ENCODE measurements at regions not wholly inside any gene's neighbourhood (a gene's known extent, or its start where the extent isn't known, plus 50 kb on each side); places are given as distances from the start of the nearest gene placed in this dataset.

DNA sequence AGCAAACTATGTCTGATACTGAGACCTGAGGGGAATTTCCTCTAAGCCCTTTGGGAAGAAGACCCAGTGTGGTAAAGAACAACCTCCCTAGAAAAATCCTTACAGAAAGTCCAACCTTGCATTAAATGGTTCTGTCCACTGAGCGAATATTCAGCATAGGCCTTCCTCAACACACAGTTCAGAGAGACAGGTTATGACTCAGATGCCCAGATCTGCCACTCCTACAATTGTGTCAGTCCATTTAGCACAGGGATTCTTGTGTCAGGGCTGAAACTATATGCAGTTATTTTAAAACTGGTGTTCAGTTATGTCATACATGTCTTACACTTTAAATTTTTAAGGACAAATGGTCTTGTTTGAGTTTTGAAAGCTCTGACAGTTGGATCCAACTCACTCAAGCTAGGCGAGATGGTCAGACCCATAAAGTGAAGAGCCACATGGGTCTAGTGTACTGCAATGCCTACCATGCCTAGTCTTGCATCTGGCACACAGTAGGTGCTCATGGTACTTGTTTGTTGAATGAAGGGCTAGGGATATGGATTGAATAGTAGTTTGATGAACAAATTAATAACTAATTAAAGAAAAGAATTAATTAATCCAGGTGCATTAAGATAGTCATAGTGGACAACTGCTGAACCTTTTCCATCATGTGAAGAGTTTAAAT is 207.5 kb upstream of the PWP1 start:
- DNase-seq: no peak

DNA sequence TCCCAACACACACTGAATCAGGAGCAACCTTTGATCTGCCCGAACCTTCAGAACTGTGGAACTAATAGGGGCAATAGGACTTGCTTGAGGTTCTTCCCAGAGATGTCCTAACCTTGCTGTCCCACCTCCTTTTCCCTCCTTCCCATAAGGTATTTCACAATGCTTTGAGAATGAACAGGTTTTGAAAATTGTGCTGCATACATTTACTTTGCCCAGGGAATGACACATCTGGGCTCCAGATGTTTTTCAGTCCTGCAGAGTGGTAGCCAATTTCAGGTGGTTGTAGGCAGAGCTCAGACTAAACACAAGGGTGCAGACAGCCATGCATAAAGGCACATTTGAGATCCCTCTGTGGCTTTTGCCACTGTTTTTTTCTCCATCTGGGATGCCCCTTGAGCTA is 206.7 kb upstream of the PWP1 start:
- peak; percentile 54 for DNase-seq

DNA sequence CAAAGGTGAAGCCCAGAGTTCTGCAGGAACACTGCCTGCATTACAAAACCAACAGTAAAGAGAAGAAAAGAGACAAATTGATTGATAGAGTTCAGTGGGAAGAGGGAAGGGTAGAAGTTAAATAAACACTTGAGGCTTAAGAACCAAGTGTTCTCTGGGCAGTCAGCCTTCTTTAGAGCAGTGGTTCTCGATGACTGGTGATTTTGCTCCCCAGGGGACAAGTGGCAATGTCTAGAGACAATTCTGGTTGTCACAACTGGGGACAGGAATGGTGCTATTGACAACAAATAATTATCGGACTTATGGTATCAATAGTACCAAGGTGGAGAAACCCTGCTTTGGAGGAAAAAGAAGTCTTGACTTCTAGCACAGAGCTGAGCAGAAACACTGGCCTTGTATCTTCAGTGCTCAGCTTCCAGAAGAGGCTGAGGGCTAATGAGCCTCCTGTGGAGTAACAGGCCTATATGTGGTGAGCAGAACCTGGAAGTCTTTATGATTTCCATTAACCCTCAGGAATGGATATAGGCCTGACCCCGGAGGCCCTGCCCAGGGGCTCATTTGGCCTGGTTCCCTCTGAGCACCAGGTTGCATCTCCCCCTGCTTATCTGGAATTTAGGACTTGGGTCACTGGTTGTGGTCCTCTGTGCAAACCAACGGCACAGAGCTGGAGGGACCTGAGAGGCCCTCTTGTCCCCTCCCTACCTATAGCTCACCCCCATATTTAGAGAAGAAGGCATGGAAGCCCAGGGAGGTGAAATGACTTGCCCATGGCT is 204.6 kb upstream of the PWP1 start:
- no peak for DNase-seq

DNA sequence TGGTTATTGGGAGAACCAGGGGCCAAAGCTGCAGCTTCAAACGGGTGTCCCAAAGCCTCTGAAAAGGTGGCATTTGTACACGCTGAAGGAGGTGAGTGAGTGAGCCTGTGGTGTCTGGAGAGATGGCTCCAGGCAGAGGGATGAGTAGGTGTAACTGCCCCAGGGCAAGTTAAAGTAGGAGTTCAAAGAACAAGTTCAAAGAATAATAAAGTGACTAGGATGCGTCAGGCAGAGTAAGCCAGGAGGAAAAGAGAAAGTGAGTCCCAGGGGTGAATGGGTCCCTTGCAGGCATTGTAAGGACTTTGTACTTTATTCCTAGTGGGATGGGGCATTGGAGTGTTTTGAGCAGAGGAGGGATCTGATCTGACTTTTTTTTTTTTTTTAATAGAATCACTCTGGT is 201.4 kb upstream of the PWP1 start:
- DNase-seq: no peak

DNA sequence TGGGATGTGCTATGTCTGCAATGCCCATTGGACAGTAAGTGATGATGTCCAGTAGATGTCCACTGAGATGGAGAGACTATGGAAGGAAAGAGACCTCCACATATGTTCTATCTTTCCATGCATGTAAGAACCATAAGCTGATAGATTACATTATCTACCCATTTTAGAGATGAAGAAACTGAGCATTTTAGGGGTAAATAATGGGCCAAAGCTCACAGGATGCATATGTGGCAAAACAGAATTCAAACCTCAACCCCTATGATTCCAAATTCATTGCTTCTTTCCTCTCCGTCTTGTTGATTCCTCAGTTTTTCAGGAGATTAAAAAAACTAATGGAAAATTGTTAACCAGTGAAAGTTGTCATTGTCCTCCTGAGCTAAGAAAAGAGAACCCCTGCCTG is 200.7 kb upstream of the PWP1 start:
- DNase-seq: no peak

DNA sequence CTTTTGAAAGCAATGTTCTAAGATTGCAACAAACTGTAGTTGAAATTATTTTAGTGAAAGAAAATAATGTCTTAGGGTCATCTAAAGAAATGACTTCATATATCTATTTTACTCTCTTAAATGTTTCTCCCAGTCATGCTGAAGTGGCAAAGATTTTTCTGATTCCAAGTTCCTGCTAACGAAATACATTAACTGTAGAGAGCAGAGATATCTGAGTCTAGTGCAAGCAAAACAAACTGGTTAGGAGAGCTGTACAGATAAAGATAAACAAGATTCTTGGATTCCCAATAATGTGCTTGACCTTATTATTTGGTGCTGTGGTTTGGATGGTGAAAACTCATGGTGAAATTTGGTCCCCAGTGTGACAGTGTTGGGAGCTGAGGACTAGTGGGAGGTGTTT is 199.9 kb upstream of the PWP1 start:
- no peak for DNase-seq

DNA sequence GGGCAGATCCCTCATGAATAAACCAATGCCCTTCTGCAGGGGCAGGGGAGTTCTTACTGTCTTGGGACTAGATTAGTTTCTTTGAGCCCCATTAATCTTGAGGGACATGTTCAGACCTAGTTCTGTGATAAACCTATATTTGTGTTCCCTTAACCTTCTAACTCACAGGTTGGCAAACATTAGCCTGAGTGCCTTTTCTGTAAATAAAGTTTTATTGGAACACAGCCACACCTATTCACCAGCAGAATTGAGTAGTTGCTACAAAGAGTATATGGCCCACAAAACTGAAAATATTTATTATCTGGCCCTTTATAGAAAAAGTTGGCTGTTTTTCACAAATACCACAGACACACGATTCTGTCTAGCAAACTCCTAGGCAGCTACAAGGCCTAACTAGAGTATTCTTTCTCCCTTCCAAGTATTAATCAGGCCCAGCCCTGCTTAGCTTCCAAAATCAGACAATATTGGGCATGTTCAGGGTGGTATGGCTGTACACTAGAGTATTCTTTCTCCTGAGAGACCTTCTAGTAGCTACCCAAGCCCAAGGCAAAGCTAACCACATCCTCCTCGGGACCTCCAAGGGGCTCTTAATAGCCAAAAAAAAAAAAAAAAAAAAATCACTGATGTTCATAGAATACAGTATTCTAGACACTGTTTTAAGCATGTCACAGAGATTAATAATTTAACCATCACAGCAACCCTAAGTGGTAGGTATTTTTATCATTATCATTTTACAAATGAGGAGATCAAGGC is 199.3 kb upstream of the PWP1 start:
- no peak for DNase-seq

DNA sequence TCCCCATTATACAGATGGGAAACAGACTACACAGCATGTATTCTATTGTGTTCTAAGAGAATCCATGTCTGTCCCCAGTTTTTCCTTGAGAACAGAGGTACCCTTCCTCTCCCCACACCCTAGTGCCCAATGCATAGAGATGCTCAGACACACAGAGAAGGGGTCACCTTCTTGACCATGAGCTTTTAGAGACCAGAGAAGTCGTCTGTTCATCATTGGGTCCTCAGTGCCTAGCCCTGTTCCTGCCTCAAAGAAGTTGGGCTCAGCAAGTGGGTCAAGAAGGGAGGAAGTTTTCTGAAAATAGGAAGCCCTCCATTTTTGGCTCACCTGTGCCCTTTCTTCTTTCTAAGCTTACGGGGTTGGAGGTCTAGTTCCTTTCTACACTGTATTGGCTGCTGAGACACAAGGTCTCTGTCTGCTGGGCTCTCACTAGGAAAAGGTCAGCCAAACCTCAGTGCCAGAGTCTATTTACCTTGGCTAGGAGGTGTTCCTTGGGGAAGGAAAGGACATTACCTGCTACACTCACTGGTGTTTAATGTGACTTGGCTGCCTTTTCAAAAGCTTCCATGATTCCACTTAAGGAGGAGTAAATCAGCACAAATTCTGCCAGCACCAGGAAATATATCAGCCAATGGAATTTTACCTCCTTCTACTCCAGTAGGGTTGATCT is 198.5 kb upstream of the PWP1 start:
- DNase-seq: no peak

DNA sequence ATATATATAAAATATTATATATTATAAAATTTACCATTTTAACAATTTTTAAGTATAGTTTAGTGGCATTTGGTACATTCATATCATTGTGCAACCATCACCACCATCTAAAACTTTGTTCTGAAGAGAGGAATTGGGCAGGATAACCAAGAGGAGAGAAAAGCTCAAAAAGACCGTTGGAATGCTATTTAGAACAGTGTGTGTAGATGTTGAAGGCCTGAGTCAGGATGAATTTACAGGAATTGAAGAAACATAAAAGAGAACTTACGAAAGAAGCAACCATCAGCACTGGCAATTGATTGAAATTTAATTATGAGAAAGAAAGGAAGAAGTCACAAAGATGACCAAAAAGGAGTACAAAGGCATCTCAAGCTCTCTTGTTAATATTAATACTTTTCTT is 196.9 kb upstream of the PWP1 start:
- peak; percentile 31 for DNase-seq

DNA sequence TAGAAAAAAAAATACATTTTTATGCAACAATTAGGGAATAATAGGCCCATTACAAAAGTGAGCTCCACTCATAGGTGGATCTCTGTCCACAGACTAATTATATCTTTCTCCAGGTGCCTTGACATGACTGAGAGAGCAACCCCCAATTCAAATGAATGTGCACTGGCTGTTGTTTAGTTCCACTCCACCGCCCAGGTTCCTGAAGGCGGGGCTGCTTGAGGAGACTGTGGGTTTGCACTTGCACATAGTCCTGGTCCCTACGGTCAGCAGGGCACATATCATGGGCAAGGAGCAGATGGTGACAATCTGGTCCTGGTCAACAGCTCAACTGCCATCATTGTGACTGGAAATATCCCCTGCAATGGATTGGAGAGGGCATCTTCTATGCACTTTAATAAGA is 195.6 kb upstream of the PWP1 start:
- no peak for DNase-seq

DNA sequence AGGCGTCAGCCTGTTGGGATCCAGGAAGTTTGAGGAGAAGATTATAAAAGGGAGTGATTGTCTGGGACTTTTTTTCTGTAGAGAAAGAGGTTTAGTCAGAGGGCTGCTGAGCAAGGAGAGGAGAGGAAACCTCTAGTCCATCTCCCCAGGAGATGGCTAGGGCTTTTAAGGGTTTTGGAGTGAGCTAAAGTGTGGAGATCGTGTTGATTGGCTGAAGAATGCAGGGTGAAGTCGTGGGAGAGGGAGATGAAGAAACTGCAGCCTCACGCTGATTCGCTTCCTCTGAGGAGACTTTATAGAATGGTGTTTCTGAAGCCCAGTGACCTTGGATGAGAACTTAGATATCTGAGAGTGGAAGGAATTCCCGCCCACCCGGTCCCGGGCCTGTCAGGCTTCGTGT is 193.7 kb upstream of the PWP1 start:
- DNase-seq: peak; percentile 34

DNA sequence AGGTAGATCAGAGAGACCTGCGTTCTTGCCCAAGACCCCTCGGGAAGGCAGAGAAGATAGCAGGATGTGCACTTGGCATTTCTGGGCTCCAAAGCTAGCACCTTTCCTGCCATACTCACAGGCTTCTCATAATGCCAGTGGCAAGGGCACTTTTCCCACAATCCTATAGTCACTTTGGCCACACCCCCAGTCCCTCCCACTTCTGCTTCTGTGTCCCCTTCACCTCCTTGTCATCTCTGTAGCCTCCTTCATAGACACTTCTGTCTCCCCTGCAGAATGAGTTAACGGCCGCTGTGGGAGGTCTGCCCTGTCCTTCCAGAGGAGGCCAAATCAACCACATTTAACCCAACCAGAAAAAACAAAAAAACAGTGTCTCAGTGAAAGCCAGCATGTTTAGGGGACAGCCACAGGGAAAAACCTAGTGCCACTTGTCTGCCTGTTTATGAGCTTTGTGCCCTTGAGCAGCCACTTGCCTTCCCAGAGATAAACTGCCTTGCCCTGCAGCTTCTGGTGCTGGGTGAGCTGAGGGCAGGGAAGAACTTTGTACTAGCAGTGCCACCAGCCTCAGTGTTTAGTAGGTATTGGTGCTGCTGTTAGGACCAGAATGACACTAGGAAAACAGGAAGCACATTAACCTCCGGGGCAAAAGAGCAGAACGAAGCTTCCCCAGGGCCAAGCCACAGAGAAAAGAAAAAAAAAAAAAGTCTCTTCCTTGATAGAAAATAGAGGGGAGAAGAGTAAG is 193.0 kb upstream of the PWP1 start:
- DNase-seq: no peak

DNA sequence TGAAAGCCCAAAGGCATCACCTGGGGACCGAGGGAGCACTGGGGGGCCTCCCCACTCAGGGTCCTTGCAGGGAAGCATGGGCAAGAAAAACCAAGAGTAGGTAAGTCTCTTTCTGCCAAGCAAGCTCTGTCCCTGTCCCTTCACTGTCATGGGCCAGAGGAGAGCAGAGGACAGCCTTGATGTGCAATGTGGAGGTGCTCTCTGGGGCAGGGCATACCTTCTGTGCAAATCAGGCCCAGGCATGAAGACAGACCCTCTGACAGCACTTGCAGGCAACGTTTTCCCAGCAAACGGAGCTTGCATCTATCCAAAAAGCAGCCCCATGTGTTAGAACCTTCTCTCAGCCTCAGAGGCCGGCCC is 192.5 kb upstream of the PWP1 start:
- no peak for DNase-seq

DNA sequence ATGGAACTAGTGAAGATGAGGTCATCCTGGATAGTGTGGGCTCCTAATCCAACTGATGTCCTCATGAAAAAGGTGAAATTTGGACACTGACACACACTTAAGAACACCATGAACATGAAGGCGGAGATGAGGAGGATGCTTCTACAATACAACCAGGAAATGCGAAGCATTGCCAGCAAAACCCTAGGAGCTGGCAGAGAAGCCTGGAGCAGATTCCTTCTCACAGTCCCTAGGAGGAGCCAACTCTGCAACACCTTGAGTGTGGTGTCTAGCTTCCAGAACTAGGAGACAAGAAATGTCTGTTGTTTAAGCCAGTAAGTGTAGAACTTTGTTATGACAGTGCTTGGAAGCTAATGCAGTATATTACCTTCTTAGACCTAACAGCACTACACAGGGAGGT is 191.9 kb upstream of the PWP1 start:
- no peak for DNase-seq

DNA sequence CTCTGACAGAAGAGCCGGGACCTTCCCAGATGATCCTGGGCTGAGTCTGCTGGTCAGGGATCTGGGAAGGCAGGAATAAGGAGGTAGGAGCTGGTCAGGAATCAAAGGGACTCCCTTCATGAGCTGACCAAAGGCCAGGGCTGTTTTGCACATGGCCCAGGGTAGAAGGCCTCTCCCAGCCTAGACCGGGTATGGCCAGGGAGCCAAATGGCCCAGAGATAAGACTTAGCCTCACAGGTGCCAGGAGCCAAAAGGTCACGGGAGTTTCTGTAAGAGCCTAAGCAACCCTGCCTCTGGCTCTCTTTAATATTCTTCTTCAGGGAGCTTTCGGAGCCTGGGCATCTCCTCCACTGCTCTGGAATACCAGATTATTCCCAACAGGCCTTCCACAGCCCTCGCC is 191.3 kb upstream of the PWP1 start:
- DNase-seq: no peak

DNA sequence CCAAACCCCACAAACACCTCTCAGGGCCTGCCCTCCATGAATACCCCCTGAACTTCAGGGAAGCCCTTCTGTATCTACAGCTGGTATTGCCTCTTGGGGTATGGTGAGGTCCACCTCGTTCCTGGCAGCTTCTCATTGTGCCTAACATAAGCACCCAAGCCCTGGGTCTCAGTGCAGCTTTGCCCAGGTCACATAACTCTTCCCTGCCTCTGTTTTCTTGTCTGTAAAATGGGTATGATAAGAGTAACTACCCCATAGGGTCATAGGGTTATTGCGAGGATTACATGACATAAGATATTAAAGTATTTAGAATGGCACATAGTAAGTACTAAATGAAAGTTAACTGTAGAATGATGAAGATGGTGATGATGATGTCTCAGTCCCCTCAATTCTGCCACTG is 190.0 kb upstream of the PWP1 start:
- no peak for DNase-seq

DNA sequence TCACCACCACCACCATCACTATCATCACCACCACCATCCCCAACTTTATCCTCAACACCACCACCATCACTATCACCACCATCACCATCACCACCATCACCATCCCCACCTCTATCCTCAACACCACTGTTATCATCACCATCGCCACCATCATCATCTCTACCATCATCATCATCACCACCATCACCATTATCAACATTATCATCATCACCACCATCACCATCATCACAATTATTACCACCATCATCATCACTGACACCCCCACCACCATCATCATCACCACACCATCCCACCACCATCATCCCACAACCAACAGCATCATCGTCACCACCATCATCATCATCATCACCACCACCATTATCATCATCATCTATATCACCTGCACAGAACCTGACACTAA is 188.4 kb upstream of the PWP1 start:
- no peak for DNase-seq

DNA sequence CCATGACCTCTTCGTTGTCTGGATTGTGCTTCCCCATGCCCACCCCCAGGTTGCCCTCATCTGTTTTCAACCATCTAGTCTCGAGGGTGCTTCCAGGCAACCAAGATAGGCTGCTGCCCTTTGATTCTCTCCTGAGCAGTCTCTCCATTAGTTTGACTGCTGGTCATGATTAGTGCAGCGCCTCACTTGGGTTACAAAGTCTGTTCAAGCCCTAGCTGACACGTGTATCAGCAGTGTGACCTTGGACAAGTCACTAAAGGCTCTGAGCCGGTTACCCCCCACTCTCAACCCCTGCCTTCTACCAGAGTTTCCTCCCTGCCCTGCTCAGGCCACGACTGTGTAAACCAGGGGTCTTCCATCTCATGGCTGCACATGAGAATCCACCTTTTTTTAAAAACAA is 185.3 kb upstream of the PWP1 start:
- no peak for DNase-seq

DNA sequence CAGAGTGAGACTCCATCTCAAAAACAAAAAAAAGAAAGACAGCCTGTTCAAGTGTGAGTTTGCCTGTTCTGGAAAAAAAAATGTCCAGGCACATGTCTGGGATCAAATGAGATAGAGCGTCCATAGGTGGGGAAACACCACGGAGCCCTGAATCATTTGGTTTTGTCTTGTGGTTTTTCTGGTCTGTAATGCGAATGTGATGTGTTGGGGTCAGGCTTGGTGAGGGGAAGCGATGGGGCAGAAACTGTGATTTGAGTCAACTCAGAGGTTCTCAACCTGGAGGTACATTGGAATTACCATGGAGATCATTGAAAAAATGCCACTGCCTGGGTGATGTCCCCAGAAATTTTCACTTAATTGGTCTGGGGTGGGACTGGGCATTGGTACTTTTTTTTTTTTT is 183.9 kb upstream of the PWP1 start:
- no peak for DNase-seq

DNA sequence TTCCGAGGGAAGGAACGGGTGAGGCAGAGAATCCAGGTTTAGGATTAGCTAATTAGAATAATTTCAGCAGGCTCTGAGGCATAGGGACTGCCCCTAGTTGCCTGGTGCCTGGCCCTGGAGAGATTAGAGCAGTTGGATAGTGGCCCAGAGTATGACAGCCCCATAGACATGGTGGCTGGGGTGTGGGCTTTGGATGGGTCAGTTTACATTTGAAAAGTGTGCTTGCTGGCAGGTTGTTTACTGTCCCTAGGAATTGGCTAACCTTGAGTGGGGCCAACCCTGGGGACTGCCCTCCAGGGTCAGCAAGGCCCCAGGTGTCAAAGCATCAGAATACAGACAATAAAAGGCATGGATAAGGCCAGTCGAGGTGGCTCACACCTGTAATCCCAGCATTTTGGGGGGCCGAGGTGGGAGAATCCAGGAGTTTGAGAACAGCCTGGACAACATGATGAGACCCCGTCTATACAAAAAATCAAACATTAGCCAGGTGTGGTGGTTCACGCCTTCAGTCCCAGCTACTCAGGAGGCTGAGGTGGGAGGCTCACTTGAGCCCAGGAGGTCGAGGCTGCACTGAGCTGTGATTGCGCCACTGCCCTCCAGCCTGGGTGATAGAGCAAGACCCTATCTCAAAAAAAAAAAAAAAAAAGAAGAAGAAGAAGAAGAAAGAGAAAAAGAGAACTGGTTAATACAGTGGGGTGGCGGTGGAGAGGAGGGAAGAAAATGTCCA is 182.3 kb upstream of the PWP1 start:
- no peak for DNase-seq

DNA sequence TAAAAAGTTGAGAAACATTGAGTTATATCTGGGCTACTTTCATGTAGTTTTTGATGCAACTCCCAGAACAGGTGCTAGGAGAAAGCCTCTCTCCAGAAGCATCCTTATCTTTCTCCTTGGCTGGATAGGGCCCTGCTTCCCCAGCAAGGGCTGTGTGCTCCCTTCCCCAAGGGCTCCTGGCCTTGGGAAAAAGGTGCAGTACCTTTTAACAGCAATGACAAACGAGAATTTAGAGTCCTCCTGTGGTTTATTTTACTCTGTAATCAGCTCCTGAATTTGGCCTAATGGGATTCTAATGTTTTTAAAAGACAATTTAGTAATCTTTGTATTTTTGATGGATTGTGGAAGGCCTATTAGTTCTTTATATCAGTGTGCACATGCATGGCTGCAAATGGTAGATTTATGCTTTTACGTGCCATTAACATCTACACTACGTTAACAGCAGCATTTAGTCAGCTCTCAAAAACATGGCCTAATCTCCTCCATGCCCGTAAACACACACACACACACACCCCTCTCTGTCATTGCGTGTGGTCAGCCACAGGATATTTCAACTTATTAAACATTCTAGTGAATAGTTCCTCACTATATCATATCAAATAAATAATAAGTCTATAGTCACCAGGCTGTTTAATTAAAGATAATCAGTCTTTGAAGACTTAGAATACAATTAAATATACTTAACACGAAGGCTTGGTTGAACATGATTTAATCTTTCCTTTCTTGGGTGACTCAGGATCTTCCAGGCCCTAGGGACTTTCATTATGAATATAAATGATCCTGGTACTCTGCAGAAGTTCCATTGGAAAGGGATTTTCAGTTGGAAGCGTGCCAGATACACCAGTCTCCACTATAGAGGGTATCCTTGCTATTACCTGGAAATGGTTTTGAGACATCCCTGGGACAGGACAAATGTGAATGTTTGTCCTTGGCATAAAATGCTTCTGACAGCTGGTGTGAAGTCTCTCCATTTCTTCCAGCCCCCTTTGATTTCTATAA is 181.4 kb upstream of the PWP1 start:
- no peak for DNase-seq

Measured in fibroblast of skin of abdomen (primary cell).